Endodermal cell (in vitro differentiated cells): ENCODE measurements at regions not wholly inside any gene's neighbourhood (a gene's known extent, or its start where the extent isn't known, plus 50 kb on each side); places are given as distances from the start of the nearest gene placed in this dataset.

Experiments used
- DNase-seq: peaks from one replicate; pipeline ENCODE4 v3.0.0-alpha.2; 2017
- H3K27ac ChIP-seq: 2 replicates; pipeline ENCODE4 v1.5.1; 2013; ENCODE audit warnings: mild to moderate bottlenecking, low read depth, low read length, moderate library complexity
- H3K27me3 ChIP-seq: 2 replicates; pipeline ENCODE4 v1.6.1; 2013; ENCODE audit warnings: mild to moderate bottlenecking, low read length, moderate library complexity; ENCODE audit not compliant: insufficient read depth, control insufficient read depth, poor library complexity, severe bottlenecking
- H3K36me3 ChIP-seq: 2 replicates; pipeline ENCODE4 v1.7.0; 2013; ENCODE audit warnings: mild to moderate bottlenecking, low read length, moderate library complexity; ENCODE audit not compliant: control insufficient read depth, insufficient read depth
- H3K4me1 ChIP-seq: one replicate; pipeline ENCODE4 v1.7.0; 2013; ENCODE audit warnings: low read length; ENCODE audit not compliant: control insufficient read depth, insufficient read depth
- H3K4me3 ChIP-seq: 2 replicates; pipeline ENCODE4 v1.5.1; 2013; ENCODE audit warnings: mild to moderate bottlenecking, low read length, moderate library complexity
- H3K9ac ChIP-seq: 2 replicates; pipeline ENCODE4 v1.6.1; 2013; ENCODE audit warnings: mild to moderate bottlenecking, low read length, moderate library complexity; ENCODE audit not compliant: poor library complexity, severe bottlenecking; ENCODE audit errors: extremely low read depth
- H3K9me3 ChIP-seq: 2 replicates; pipeline ENCODE4 v1.6.1; 2013; ENCODE audit warnings: mild to moderate bottlenecking, low read length, moderate library complexity; ENCODE audit not compliant: control insufficient read depth
- H3K27ac Mint-ChIP-seq: 2 replicates; pipeline ENCODE4 v1.8.0; 2020; ENCODE audit warnings: mixed read lengths
- H3K27me3 Mint-ChIP-seq: 2 replicates; pipeline ENCODE4 v1.8.0; 2021; ENCODE audit warnings: mild to moderate bottlenecking, mixed read lengths; ENCODE audit not compliant: insufficient read depth
- H3K36me3 Mint-ChIP-seq: 2 replicates; pipeline ENCODE4 v1.8.0; 2020; ENCODE audit warnings: low read depth, mixed read lengths
- H3K4me1 Mint-ChIP-seq: 2 replicates; pipeline ENCODE4 v1.8.0; 2020; ENCODE audit warnings: mixed read lengths
- H3K4me3 Mint-ChIP-seq: 2 replicates; pipeline ENCODE4 v1.8.0; 2020; ENCODE audit warnings: mild to moderate bottlenecking, moderate library complexity, mixed read lengths
- H3K9me3 Mint-ChIP-seq: 2 replicates; pipeline ENCODE4 v1.8.0; 2020; ENCODE audit warnings: mild to moderate bottlenecking, mixed read lengths
- WGBS, 2 experiments: methylation state at CpG; one replicate each; pipeline versions ENCODE4 v1.1.5 to v1.1.7; 2013; ENCODE audit warnings: missing lambda C conversion rate in 2 of 2, mixed read lengths in 1 of 2; ENCODE audit not compliant: insufficient coverage in 1 of 2, insufficient read length in 1 of 2; 5-methylcytosine and 5-hydroxymethylcytosine counted together
- TF ChIP-seq, protein P1 (sequence below): fragments of 200-600 bp; sonication (generic); conservative IDR thresholded peaks from 2 replicates; pipeline ENCODE4 v1.5.0; 2021; ENCODE audit warnings: antibody characterized with exemption, mild to moderate bottlenecking

DNA sequence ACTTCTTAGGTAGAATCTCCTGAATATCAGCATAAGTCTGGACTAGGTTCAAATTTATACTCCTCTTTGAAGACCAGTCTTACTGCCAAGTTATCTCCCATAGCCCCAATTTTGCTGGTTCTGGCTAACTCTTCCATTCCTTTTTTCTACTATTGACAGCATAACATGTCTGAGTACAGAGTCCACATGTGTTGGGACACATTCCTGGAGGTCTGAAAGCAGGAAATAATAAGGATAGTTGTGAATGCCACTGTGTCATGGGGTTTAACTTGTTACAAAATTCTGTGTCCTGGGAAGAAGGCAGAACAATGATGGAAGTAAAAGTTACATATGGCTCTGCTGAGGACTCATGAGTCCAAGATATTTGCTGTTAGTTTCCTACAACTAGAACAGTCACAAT lies 57.4 kb upstream of the ZBTB20 start:
- Mint-ChIP-seq H3K4me3 (no peak overlapping the region), H3K4me1 (peaks cover 12% of the 10 kb centered on the region), H3K27ac (no peak overlapping the region), H3K27me3 (peaks cover 4% of the 10 kb centered on the region), H3K9me3 (no peaks in the 10 kb centered on the region), H3K36me3 (no peaks in the 10 kb centered on the region)
- H3K9ac ChIP-seq: no peak overlapping the region
- TF ChIP-seq, protein P1, sequence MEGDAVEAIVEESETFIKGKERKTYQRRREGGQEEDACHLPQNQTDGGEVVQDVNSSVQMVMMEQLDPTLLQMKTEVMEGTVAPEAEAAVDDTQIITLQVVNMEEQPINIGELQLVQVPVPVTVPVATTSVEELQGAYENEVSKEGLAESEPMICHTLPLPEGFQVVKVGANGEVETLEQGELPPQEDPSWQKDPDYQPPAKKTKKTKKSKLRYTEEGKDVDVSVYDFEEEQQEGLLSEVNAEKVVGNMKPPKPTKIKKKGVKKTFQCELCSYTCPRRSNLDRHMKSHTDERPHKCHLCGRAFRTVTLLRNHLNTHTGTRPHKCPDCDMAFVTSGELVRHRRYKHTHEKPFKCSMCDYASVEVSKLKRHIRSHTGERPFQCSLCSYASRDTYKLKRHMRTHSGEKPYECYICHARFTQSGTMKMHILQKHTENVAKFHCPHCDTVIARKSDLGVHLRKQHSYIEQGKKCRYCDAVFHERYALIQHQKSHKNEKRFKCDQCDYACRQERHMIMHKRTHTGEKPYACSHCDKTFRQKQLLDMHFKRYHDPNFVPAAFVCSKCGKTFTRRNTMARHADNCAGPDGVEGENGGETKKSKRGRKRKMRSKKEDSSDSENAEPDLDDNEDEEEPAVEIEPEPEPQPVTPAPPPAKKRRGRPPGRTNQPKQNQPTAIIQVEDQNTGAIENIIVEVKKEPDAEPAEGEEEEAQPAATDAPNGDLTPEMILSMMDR: no peak
- no peaks in the 10 kb centered on the region for H3K36me3 ChIP-seq
- H3K4me3 ChIP-seq: no peak overlapping the region
- no peak for DNase-seq
- H3K4me1 ChIP-seq: no peaks in the 10 kb centered on the region
- no peaks in the 10 kb centered on the region for H3K9me3 ChIP-seq
- no peaks in the 10 kb centered on the region for H3K27me3 ChIP-seq
- no peak overlapping the region for H3K27ac ChIP-seq

DNA sequence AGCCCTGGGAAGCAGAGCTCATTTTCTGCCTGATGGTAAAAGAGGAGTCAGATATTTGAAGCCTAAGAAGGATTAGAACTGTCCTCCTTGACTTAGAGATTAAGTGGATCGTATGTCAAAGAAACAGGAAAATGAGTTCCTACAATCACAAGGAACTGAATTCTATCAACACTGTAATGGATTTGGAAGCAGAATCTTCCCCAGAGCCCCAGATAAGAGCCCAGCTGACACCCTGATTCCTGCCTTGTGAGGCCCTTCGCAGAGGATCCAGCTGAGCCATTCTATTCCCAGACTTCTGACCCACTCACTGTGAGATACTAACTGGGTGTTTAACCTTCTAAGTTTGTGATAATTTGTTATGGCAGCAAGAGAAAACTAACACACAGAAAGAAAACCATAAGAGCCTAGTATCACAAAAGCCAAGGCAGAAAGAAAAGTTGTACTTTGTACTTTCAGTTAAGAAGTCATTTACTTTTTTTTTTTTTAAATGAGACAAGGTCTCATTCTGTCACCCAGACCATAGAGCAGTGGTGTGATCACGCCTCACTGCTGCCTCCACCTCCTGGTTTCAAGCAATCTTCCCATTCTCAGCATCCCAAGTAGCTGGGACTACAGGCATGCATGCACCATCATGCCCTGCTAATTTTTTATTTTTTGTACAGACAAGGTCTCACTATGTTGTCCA lies 61.1 kb upstream of the ZBTB20 start:
- no peak overlapping the region for H3K27ac Mint-ChIP-seq

DNA sequence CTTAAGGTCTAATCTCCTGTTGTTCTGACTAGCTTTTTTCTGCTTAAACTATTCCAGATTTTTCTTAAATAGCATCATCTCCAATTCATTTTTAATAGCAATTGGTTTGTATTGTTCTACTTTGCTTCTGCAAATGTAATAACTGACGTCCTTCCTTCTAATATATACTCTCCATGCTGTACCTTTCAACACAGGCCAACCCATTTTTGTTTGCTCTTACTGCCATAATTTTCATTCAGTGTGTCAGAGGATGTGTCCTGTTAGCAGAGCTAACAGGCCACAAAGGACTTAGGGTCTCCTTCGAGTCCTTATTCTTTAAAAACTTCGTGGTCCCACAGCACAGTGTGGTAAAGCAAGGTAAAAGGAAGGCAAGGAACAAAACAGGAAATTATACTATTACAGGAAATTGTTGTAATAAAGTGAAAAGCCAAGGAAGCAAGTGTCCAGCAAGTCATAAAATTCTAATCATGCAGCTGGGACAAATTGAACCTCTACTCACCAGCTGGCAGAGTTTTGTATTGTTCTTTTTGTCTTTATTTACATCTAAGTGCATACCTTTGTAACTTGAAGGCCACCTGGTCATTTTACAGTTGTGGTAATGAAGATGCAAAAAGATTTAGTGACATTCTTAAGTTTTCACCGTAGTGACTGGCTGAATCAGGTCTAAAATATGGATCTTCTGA lies 64.9 kb upstream of the ZBTB20 start:
- WGBS, 2 experiments: 59 to 70% methylated on average over 3 to 4 of the region's 4 CpGs
- no peak overlapping the region for H3K27ac Mint-ChIP-seq
- TF ChIP-seq, protein P1: no peak
- DNase-seq: no peak
- no peak overlapping the region for H3K4me3 Mint-ChIP-seq
- H3K4me1 Mint-ChIP-seq: peaks cover 23% of the 10 kb centered on the region
- H3K9me3 ChIP-seq: no peaks in the 10 kb centered on the region
- H3K27me3 Mint-ChIP-seq: no peaks in the 10 kb centered on the region
- H3K27me3 ChIP-seq: peaks cover 11% of the 10 kb centered on the region
- peaks cover 8% of the 10 kb centered on the region for H3K4me1 ChIP-seq
- H3K4me3 ChIP-seq: no peak overlapping the region
- H3K9me3 Mint-ChIP-seq: no peaks in the 10 kb centered on the region
- H3K9ac ChIP-seq: no peak overlapping the region
- no peaks in the 10 kb centered on the region for H3K36me3 ChIP-seq
- H3K27ac ChIP-seq: no peak overlapping the region
- H3K36me3 Mint-ChIP-seq: no peaks in the 10 kb centered on the region

More for the DNA sequence above, 61.1 kb upstream of the ZBTB20 start:
- H3K36me3 ChIP-seq: no peaks in the 10 kb centered on the region
- no peak for DNase-seq
- no peaks in the 10 kb centered on the region for H3K36me3 Mint-ChIP-seq
- H3K9me3 ChIP-seq: no peaks in the 10 kb centered on the region
- H3K4me1 Mint-ChIP-seq: peaks cover 23% of the 10 kb centered on the region
- H3K27ac ChIP-seq: no peak overlapping the region
- TF ChIP-seq, protein P1: no peak
- H3K27me3 Mint-ChIP-seq: peaks cover 4% of the 10 kb centered on the region
- H3K9me3 Mint-ChIP-seq: no peaks in the 10 kb centered on the region
- no peak overlapping the region for H3K4me3 Mint-ChIP-seq
- H3K4me3 ChIP-seq: no peak overlapping the region
- WGBS, 2 experiments: 78 to 90% methylated on average over 2 to 3 of the region's 3 CpGs
- peaks cover 8% of the 10 kb centered on the region for H3K4me1 ChIP-seq
- peaks cover 11% of the 10 kb centered on the region for H3K27me3 ChIP-seq
- H3K9ac ChIP-seq: no peak overlapping the region
